Activated CD4-positive, alpha-beta T cell treated with anti-CD3 and anti-CD28 coated beads, Interleukin-2, Interleukin-6, amounts not matched to agents 100 ng/mL and 50 ng/mL, durations not matched to agents 16 hours and 8 hours (primary cell): ENCODE measurements at regions not wholly inside any gene's neighbourhood (a gene's known extent, or its start where the extent isn't known, plus 50 kb on each side); places are given as distances from the start of the nearest gene placed in this dataset.

Experiments used
- DNase-seq: peaks from one replicate; pipeline ENCODE4 v3.0.0-alpha.2; 2020

- DNase-seq: no peak
Observed at GRCh38 chr7:46028246-46028645, 107.2 kb upstream of the IGFBP3 start.

- no peak for DNase-seq
Observed at GRCh38 chr7:46026741-46027140, 105.7 kb upstream of the IGFBP3 start.

GRCh38 chr7:46024263-46024916 is 103.3 kb upstream of the IGFBP3 start:
- no peak for DNase-seq

GRCh38 chr7:46022397-46022796 is 101.3 kb upstream of the IGFBP3 start:
- no peak for DNase-seq

GRCh38 chr7:46015107-46015868 is 94.2 kb upstream of the IGFBP3 start:
- DNase-seq: no peak

GRCh38 chr7:46011501-46011900 is 90.4 kb upstream of the IGFBP3 start:
- no peak for DNase-seq

- DNase-seq: no peak
Observed at GRCh38 chr7:46011059-46011458, 90.0 kb upstream of the IGFBP3 start.

- DNase-seq: no peak
Observed at GRCh38 chr7:46009211-46009610, 88.1 kb upstream of the IGFBP3 start.

GRCh38 chr7:46007990-46008643 is 87.0 kb upstream of the IGFBP3 start:
- DNase-seq: no peak

- DNase-seq: no peak
Observed at GRCh38 chr7:46007194-46007593, 86.1 kb upstream of the IGFBP3 start.

GRCh38 chr7:46006723-46007122 is 85.7 kb upstream of the IGFBP3 start:
- DNase-seq: no peak

- DNase-seq: no peak
Observed at GRCh38 chr7:46006212-46006611, 85.1 kb upstream of the IGFBP3 start.

GRCh38 chr7:46004965-46005364 is 83.9 kb upstream of the IGFBP3 start:
- DNase-seq: no peak

GRCh38 chr7:46003896-46004875 is 83.1 kb upstream of the IGFBP3 start:
- DNase-seq: no peak

- no peak for DNase-seq
Observed at GRCh38 chr7:46003161-46003560, 82.1 kb upstream of the IGFBP3 start.

GRCh38 chr7:46000513-46000912 is 79.4 kb upstream of the IGFBP3 start:
- no peak for DNase-seq

GRCh38 chr7:45999541-45999940 is 78.5 kb upstream of the IGFBP3 start:
- no peak for DNase-seq

GRCh38 chr7:45998506-45998905 is 77.4 kb upstream of the IGFBP3 start:
- no peak for DNase-seq

GRCh38 chr7:45993621-45994020 is 72.5 kb upstream of the IGFBP3 start:
- no peak for DNase-seq

GRCh38 chr7:45992826-45993225 is 71.8 kb upstream of the IGFBP3 start:
- DNase-seq: no peak

GRCh38 chr7:45990276-45990675 is 69.2 kb upstream of the IGFBP3 start:
- no peak for DNase-seq

- DNase-seq: no peak
Observed at GRCh38 chr7:45988405-45989057, 67.5 kb upstream of the IGFBP3 start.
